Right cardiac atrium (tissue), 5 donors: ENCODE measurements at regions not wholly inside any gene's neighbourhood (a gene's known extent, or its start where the extent isn't known, plus 50 kb on each side); places are given as distances from the start of the nearest gene placed in this dataset.
"Not testable (repeated sequence)": the region's sequence is repeated elsewhere in the genome, so short reads cannot be mapped to it uniquely, and the experiment has no call there.

ENCODE experiments used
- ATAC-seq, 2 donors: fragments of 200-7000 bp; cut with Tn5 transposase; one replicate each; pipeline versions ENCODE4 v1.8.0 to v1.9.1; 2020; ENCODE audit warnings: moderate library complexity in 2 of 2, mild to moderate bottlenecking in 1 of 2
- DNase-seq, 3 donors: peaks; one replicate each; pipeline ENCODE4 v3.0.0-alpha.2; 2020
- H3K27ac ChIP-seq: one replicate; pipeline ENCODE4 v1.5.1; 2013; ENCODE audit warnings: mild to moderate bottlenecking, low read length, control low read depth, moderate library complexity
- H3K27me3 ChIP-seq: one replicate; pipeline ENCODE4 v1.6.1; 2013; ENCODE audit not compliant: control insufficient read depth, insufficient read depth
- H3K4me1 ChIP-seq: one replicate; pipeline ENCODE4 v1.6.1; 2013; ENCODE audit warnings: low read length; ENCODE audit not compliant: control insufficient read depth, insufficient read depth
- H3K4me3 ChIP-seq: one replicate; pipeline ENCODE4 v1.5.1; 2013; ENCODE audit warnings: low read length, control low read depth
- H3K9me3 ChIP-seq: one replicate; pipeline ENCODE4 v1.6.1; 2013; ENCODE audit warnings: low read length; ENCODE audit not compliant: control insufficient read depth
- WGBS: extraction: QIAGEN DNeasy Blood & Tissue Kit; methylation state at CpG from one replicate; pipeline ENCODE4 v1.1.7; 2013; 5-methylcytosine and 5-hydroxymethylcytosine counted together
- intact Hi-C, 4 donors: fragments of 100-400 bp; cut with DNase I; formaldehyde crosslinking; loops; one replicate each; pipeline versions ENCODE4 v1.11.0 to v1.14.0; 2022 to 2023
- donor health status: healthy with polysubstance abuse.
- donor health status: DM: no; HTN: yes; CAD: no.
- donor health status: DM: no; HTN: no; CAD: no.
- donor health status: DM: no; HTN: yes; CAD: no; lungs with severe emphysema.
- donor health status: DM: yes; HTN: yes; CAD: no.

DNA sequence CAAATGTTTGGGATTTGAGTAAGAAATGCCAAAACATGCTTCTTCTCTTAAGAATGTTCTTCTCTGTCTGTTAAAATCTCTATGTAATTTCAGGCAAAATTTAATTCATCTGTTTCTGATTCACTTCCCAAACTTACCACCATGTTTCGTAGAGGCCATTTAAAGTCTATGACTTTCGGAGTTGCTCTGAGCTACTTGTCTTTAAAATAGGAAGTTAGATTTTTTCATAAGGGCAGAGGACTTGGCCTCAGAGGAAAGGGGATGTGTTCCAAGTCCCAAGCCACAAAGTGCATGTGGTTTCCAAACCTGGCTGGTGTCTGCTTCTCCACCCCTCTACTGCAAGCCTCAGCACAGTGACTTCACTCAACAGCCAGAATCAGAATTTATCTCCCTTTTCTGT, 111.3 kb upstream of the ADRA1B start:
- H3K9me3 ChIP-seq: no peaks in the 10 kb centered on the region
- ATAC-seq (peak; percentile 67 to 94), DNase-seq (peak in 2 of 3 donors; percentile 41 to 72)
- 47% methylated on average over 2 of the region's 2 CpGs for WGBS
- no peak overlapping the region for H3K27ac ChIP-seq
- H3K27me3 ChIP-seq: no peaks in the 10 kb centered on the region
- intact Hi-C loops: no loop called here
- no peak overlapping the region for H3K4me3 ChIP-seq
- H3K4me1 ChIP-seq: no peaks in the 10 kb centered on the region

DNA sequence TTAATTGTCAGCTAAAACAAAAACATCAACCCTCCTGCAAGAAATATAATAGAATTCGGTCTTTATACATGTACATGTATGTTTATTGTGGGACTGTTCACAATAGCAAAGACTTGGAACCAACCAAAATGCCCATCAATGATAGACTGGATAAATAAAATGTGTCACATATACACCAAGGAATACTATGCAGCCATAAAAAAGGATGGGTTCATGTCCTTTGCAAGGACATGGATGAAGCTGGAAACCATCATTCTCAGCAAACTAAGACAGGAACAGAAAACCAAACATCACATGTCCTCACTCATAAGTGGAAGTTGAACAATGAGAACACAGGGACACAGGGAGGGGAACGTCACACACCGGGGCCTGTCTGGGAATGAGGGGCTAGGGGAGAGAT, 109.1 kb upstream of the ADRA1B start:
- DNase-seq, H3K27me3 ChIP-seq, H3K4me3 ChIP-seq, H3K4me1 ChIP-seq, ATAC-seq, H3K27ac ChIP-seq, H3K9me3 ChIP-seq, intact Hi-C loops: not testable (repeated sequence)
- WGBS: 90% methylated on average over 3 of the region's 3 CpGs

DNA sequence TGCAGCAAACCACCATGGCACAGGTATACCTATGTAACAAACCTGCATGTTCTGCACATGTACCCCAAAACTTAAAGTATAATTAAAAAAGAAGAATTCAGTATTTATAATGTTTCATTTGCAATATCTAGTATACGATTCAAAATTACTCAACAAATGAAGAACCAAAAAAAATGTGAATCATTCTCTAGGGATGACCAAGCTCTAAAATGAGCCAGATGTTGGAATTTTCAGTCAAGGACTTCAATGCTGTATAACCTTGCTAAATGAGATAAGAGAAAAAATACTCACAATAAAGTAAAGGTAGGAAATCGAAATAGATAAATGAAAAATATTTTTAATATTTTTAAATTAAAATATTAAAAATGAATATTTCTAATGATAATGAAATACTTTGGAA, 108.7 kb upstream of the ADRA1B start:
- intact Hi-C loops: no loop called here
- ATAC-seq (no peak), DNase-seq (no peak)
- H3K9me3 ChIP-seq: no peaks in the 10 kb centered on the region
- H3K27ac ChIP-seq: no peak overlapping the region
- 72% methylated on average over 2 of the region's 2 CpGs for WGBS
- no peaks in the 10 kb centered on the region for H3K4me1 ChIP-seq
- H3K27me3 ChIP-seq: no peaks in the 10 kb centered on the region
- H3K4me3 ChIP-seq: no peak overlapping the region

DNA sequence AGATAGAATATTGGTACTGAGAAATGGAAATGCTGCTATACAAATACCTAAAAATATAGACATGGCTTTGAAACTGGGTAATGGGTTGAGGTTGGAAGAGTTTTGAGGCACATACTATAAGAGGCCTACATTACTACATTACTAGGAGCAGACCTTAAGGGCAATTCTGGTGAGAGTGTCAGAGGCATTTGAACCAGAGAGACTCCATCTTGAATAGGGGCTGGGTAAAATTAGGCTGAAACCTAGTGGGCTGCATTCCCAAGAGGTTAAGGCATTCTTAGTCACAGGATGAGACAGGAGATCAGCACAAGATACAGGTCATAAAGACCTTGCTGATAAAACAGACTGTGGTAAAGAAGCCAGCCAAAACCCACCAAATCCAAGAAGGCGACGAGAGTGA, 104.6 kb upstream of the ADRA1B start:
- no peaks in the 10 kb centered on the region for H3K4me1 ChIP-seq
- H3K9me3 ChIP-seq: no peaks in the 10 kb centered on the region
- H3K27me3 ChIP-seq: no peaks in the 10 kb centered on the region
- ATAC-seq (no peak), DNase-seq (no peak)
- intact Hi-C loops: no loop called here
- WGBS: 76% methylated on average over 2 of the region's 2 CpGs
- H3K4me3 ChIP-seq: no peak overlapping the region
- no peak overlapping the region for H3K27ac ChIP-seq

DNA sequence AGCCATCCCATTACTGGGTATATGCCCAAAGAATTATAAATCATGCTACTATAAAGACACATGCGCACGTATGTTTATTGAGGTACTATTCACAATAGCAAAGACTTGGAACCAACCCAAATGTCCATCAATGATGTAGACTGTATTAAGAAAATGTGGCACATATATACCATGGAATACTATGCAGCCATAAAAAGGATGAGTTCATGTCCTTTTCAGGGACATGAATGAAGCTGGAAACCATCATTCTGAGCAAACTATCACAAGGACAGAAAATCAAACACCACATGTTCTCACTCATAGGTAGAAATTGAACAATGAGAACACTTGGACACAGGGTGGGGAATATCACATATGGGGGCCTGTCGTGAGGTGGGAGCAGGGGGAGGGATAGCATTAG, 103.5 kb upstream of the ADRA1B start:
- WGBS: 90% methylated on average over 3 of the region's 3 CpGs
- H3K4me1 ChIP-seq, H3K4me3 ChIP-seq, H3K9me3 ChIP-seq, ATAC-seq, intact Hi-C loops, H3K27ac ChIP-seq, H3K27me3 ChIP-seq, DNase-seq: not testable (repeated sequence)

DNA sequence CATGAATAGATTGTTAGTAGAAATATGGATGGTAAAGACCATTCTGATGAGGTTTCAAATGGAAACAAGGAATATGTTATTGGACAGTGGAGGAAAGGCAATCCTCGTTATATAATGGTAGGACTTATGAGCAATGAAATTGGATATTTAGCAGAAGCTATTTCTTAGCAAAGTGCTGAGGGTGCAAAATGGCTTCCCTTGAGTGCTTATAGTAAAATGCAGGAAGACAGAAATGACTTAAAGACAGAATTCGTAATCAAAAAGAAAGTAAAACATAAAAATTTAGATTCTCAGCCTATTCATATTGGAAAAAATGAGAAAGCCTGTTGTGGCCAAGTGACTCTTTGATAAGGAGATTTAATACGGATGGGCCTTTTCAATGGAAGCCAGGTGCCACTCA, 102.1 kb upstream of the ADRA1B start:
- H3K27ac ChIP-seq: no peak overlapping the region
- 73% methylated on average over 3 of the region's 3 CpGs for WGBS
- ATAC-seq: no peak
- DNase-seq: no peak
- H3K4me1 ChIP-seq: peaks cover 2% of the 10 kb centered on the region
- no peak overlapping the region for H3K4me3 ChIP-seq
- intact Hi-C loops: no loop called here
- no peaks in the 10 kb centered on the region for H3K27me3 ChIP-seq
- no peaks in the 10 kb centered on the region for H3K9me3 ChIP-seq

DNA sequence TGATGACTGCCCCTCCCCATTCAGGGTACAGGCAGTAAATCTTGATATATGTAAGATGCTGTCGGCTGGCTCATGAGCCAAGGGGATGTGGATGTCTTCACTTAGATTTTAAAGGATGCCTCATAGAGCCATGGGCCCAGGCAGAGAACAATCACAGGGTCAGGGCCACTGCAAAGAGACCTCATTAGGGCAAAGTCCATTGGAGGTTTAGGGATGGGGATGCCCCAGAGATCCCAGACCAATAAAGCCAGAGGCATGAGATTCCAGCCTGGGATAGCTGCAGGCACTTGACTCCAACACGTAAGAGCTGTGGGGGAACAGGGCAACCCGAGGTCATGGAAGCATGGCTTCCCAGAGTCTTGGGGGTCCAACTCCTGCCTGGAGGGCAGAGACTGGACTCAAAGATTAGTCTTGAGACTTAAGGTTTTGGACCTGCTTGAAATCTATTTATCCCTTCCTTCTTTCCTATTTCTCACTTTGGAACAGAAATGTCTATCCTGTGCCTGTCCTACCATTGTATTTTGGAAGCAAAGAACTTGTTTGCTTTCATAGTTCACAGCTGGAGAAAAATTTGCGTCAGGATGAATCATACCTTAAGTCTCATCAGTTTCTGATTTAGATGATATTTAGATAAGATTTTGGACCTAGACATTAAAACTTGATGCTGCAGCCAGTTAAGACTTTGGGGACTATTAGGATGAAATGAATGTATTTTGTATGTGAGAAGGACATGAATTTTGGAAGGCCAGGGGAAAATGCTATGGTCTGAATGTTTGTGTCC, 101.3 kb upstream of the ADRA1B start:
- Histone ChIP-seq H3K27me3 (no peaks in the 10 kb centered on the region), H3K27ac (no peak overlapping the region), H3K4me1 (peaks cover 2% of the 10 kb centered on the region), H3K9me3 (no peaks in the 10 kb centered on the region), H3K4me3 (no peak overlapping the region)
- WGBS: 84% methylated on average over 4 of the region's 4 CpGs
- intact Hi-C loops: no loop called here
- DNase-seq (no peak), ATAC-seq (no peak)

DNA sequence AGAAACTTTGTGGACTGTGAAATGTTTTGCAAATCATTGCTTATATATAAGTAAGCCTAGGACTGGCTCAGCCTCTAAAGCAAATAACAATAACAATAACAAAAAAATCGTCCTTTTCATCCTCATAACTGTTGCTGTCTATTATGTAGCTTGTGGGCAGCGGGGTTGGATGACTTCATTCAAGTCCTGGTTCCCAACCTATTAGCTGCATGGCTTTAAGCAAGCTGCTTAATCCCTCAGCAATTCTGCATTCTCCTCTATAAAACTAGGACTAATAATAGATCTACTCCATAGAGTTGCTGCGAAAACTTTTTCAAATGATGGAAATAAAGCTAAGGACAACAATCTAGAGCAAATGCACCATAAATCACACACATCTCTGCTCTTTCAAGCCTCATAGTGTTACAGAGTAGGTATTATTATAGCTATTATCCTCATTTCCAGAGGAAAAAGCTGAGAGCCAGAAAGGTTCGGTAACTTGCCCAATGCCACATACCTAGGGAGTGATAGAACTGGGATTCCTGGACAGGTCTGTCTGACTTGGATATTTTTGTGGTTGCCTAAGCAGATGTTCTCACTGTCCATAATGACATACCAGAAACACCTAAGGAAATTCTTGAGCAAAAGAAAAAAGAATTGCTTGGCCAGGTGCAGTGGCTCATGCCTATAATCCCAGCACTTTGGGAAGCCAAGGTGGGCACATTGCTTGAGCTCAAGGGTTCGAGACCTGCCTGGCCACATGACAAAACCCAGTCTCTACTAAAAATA, 98.8 kb upstream of the ADRA1B start:
- peaks cover 2% of the 10 kb centered on the region for H3K4me1 ChIP-seq
- H3K9me3 ChIP-seq: no peaks in the 10 kb centered on the region
- H3K27ac ChIP-seq: no peak overlapping the region
- no peak for ATAC-seq
- DNase-seq: no peak
- WGBS: 79% methylated on average over 5 of the region's 5 CpGs
- intact Hi-C loops: no loop called here
- no peak overlapping the region for H3K4me3 ChIP-seq
- H3K27me3 ChIP-seq: no peaks in the 10 kb centered on the region

DNA sequence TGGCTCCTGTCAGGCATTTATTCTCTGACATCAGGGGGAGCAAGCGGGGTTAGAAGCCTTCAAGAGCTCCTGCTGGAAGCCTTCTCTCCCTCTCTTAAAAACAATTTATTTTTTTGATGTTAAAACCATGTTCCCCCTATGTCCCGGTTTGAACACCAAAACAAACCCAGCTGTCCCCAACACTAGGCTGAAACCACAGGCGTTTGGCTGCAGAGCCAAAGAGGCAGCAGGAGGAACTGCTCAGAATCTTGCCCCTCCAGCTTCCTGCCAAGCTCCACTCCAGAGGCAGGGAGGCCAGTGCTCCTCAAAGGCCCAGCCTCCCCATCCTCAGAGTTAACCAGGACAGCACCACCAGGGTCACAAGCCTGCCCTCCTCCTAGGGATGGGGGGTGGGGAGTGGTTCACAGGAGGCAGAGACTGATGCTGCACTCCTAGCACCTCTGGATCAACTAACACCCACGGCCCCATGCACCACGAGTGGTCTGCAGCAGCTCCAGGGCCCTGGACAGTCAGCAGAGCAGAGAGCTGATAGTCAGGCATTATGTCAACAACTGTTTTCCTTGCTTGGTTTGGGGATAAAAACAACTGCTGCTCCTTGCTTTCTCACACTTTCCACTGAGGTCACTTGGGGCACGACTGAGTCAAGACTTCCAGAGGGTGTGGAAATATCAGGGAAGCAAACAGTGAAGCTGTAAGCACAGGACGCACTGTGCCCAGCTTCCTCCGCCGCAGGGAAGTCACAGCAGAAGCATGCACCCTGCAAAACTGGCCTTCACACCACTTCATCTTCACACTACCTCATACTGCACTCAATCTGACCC, 96.5 kb upstream of the ADRA1B start:
- Histone ChIP-seq H3K4me3 (no peak overlapping the region), H3K27ac (peak overlapping the region; percentile 42), H3K4me1 (peaks cover 2% of the 10 kb centered on the region), H3K9me3 (no peaks in the 10 kb centered on the region), H3K27me3 (no peaks in the 10 kb centered on the region)
- DNase-seq (peak; percentile 70 to 89 (median 78)), ATAC-seq (peak; percentile 95 to 96)
- 39% methylated on average over 9 of the region's 9 CpGs for WGBS
- intact Hi-C loops: no loop called here

DNA sequence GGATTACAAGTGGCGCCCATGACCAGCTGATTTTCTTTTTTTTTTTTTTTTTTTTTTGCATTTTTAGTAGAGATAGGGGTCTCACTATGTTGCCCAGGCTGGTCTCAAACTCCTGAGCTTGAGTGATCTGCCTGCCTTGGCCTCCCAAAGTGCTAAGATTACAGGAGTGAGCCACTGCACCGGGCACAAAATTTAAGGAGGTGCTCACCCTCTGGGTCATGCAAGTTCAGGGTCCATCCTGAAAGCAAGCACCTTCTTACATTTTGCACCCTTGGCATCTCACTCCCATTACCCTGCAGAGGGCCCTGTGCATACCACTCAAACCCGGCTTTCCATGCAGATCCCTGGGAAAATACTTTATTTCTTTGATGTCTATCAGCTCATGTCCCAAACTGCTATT, 95.6 kb upstream of the ADRA1B start:
- H3K27me3 ChIP-seq: no peaks in the 10 kb centered on the region
- WGBS: 91% methylated on average over 3 of the region's 3 CpGs
- intact Hi-C loops: no loop called here
- H3K27ac ChIP-seq: no peak overlapping the region
- ATAC-seq: no peak
- H3K4me1 ChIP-seq: peaks cover 2% of the 10 kb centered on the region
- no peak overlapping the region for H3K4me3 ChIP-seq
- DNase-seq: no peak
- H3K9me3 ChIP-seq: no peaks in the 10 kb centered on the region

DNA sequence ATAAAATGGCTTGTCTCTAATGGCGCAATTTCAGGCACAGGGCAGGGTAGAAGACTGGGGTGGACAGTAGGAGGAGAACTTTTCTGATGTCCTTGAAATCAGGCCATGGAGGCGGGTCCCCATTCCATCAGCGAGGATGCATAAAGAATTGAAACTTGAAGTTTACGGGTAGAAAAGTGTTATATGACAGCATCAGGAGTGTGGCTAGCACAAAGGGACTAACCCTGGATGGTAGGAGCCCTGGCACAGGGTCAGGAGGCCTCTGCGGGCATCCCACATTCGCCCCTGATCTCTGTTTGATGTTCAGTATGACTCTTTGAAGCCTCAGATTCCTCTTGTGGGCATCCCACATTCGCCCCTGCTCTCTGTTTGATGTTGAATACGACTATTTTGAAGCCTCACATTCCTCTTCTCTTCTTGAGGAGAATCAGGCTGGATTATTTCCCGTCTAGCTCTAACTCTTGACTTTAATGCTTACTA, 94.8 kb upstream of the ADRA1B start:
- H3K9me3 ChIP-seq: no peaks in the 10 kb centered on the region
- ATAC-seq (no peak), DNase-seq (peak in 1 of 3 donors; percentile 41)
- no peak overlapping the region for H3K27ac ChIP-seq
- no peak overlapping the region for H3K4me3 ChIP-seq
- H3K27me3 ChIP-seq: no peaks in the 10 kb centered on the region
- intact Hi-C loops: no loop called here
- 87% methylated on average over 9 of the region's 9 CpGs for WGBS
- peaks cover 2% of the 10 kb centered on the region for H3K4me1 ChIP-seq
